ENCODE measurements at regions not wholly inside any gene's neighbourhood (a gene's known extent, or its start where the extent isn't known, plus 50 kb on each side); places are given as distances from the start of the nearest gene placed in this dataset.

DNA sequence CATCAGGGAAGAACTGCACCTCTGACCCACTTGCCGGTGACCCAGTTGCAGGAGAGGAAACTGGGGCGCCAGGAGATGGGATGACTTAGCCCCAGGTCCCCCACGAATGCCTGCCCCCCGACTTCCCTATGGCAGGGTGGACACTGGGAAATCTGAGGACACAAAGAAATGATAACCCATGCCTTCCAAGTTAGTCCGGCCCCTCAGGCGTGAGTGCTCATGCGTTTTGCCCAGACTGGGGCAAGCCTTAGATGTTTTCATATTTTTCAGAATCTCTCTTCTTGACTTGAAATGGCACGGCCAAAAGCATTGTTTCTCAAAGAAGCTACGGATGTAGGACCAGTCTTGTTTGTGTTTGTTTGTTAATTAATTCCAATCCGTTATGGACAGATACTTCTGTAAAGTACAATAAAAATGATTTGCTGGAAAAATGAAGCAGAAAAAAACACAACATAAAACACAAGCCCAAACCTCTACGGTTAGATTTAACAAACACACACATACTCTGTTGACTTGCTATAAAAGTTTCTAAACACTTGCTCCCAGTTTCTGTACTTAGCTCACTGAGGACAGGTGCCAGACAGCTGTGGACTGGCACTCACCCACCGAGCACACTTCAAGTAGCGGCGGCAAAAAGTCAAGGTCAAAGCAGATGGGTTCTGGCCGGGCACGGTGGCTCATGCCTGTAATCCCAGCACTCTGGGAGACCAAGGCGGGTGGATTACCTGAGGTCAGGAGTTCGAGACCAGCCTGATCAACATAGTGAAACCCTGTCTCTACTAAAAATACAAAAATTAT, 341.5 kb downstream of the BCOR start:
- TF ChIP-seq POLR2A (IDR thresholded peaks at IDR 0.05; ENCODE audit: low read depth, low read length), result no peak
- TF ChIP-seq RFX5 (IDR thresholded peaks at IDR 0.05; ENCODE audit: low read depth, low read length), result no peak
- TF ChIP-seq, protein P1, sequence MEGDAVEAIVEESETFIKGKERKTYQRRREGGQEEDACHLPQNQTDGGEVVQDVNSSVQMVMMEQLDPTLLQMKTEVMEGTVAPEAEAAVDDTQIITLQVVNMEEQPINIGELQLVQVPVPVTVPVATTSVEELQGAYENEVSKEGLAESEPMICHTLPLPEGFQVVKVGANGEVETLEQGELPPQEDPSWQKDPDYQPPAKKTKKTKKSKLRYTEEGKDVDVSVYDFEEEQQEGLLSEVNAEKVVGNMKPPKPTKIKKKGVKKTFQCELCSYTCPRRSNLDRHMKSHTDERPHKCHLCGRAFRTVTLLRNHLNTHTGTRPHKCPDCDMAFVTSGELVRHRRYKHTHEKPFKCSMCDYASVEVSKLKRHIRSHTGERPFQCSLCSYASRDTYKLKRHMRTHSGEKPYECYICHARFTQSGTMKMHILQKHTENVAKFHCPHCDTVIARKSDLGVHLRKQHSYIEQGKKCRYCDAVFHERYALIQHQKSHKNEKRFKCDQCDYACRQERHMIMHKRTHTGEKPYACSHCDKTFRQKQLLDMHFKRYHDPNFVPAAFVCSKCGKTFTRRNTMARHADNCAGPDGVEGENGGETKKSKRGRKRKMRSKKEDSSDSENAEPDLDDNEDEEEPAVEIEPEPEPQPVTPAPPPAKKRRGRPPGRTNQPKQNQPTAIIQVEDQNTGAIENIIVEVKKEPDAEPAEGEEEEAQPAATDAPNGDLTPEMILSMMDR (conservative IDR thresholded peaks at IDR 0.05; ENCODE audit: low read depth, low read length), result no peak
- no peak for TF ChIP-seq CEBPB (IDR thresholded peaks at IDR 0.05; ENCODE audit: low read depth, low read length)

All from IMR-90 (cell line).